Skeletal muscle tissue (tissue), 3 donors: ENCODE measurements at regions not wholly inside any gene's neighbourhood (a gene's known extent, or its start where the extent isn't known, plus 50 kb on each side); places are given as distances from the start of the nearest gene placed in this dataset.

ENCODE experiments used
- H3K27ac ChIP-seq: one replicate; pipeline ENCODE4 v1.7.0; 2013; ENCODE audit warnings: mild to moderate bottlenecking, low read depth, low read length, inconsistent platforms
- H3K27me3 ChIP-seq, 3 donors: one replicate each; pipeline ENCODE4 v1.7.0; 2013; ENCODE audit warnings: low read length in 3 of 3; ENCODE audit not compliant: control insufficient read depth in 3 of 3, insufficient read depth in 3 of 3
- H3K36me3 ChIP-seq, 3 donors: one replicate each; pipeline ENCODE4 v1.7.0; 2013; ENCODE audit warnings: low read length in 3 of 3; ENCODE audit not compliant: control insufficient read depth in 3 of 3, insufficient read depth in 3 of 3
- H3K4me1 ChIP-seq, 3 donors: one replicate each; pipeline ENCODE4 v1.7.0; 2013; ENCODE audit warnings: low read length in 3 of 3, mild to moderate bottlenecking in 3 of 3; ENCODE audit not compliant: control insufficient read depth in 3 of 3, insufficient read depth in 3 of 3
- H3K4me3 ChIP-seq, 3 donors: one replicate each; pipeline ENCODE4 v1.7.0; 2013; ENCODE audit warnings: low read length in 3 of 3
- H3K9ac ChIP-seq, 3 donors: one replicate each; pipeline ENCODE4 v1.7.0; 2013; ENCODE audit warnings: low read length in 3 of 3, mild to moderate bottlenecking in 3 of 3, moderate library complexity in 2 of 3, low read depth in 1 of 3
- H3K9me3 ChIP-seq, 3 donors: one replicate each; pipeline ENCODE4 v1.7.0; 2013; ENCODE audit warnings: low read length in 3 of 3; ENCODE audit not compliant: control insufficient read depth in 3 of 3
- donor health status: Osteomylitis.

- no peaks in the 10 kb centered on the region for H3K36me3 ChIP-seq
- H3K4me1 ChIP-seq = no peaks in the 10 kb centered on the region
- H3K9ac ChIP-seq = no peak overlapping the region
- H3K27me3 ChIP-seq = no peaks in the 10 kb centered on the region
- H3K27ac ChIP-seq = no peak overlapping the region
- H3K4me3 ChIP-seq = no peak overlapping the region
- H3K9me3 ChIP-seq = no peaks in the 10 kb centered on the region
Measured at GRCh38 chr10:36666451-36666850, 458.9 kb upstream of the ANKRD30A start.

GRCh38 chr10:36662571-36662970 is 462.8 kb upstream of the ANKRD30A start:
- H3K4me1 ChIP-seq = no peaks in the 10 kb centered on the region
- no peak overlapping the region for H3K9ac ChIP-seq
- no peaks in the 10 kb centered on the region for H3K27me3 ChIP-seq
- no peaks in the 10 kb centered on the region for H3K36me3 ChIP-seq
- H3K27ac ChIP-seq = no peak overlapping the region
- H3K4me3 ChIP-seq = no peak overlapping the region
- H3K9me3 ChIP-seq = no peaks in the 10 kb centered on the region

DNA sequence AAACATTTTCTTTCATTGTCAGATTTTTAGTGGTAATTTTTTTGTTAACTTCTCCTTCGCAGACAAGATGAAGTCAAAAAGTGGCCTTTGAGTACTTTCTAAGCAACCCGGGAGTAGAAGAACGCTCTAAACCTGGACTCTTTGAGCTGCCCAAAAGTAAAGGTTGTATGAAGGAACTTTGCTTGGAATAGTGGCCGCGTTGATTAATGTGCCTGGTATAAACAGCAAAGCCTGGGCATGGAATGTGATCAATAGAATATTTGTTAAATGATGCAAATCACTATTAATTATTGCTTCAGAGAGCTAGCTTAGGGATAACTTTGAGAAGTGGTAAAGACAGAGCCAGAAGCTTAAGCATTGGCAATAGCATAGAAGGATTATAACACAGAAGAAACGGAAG is 475.1 kb upstream of the ANKRD30A start:
- Histone ChIP-seq H3K27ac (no peak overlapping the region), H3K36me3 (no peaks in the 10 kb centered on the region), H3K4me3 (no peak overlapping the region), H3K27me3 (no peaks in the 10 kb centered on the region), H3K9me3 (no peaks in the 10 kb centered on the region), H3K4me1 (no peaks in the 10 kb centered on the region), H3K9ac (no peak overlapping the region)

- Histone ChIP-seq H3K36me3 (no peaks in the 10 kb centered on the region), H3K9ac (no peak overlapping the region), H3K27me3 (no peaks in the 10 kb centered on the region), H3K4me1 (no peaks in the 10 kb centered on the region), H3K27ac (no peak overlapping the region), H3K4me3 (no peak overlapping the region), H3K9me3 (no peaks in the 10 kb centered on the region)
Measured at GRCh38 chr10:36647540-36647939, 477.9 kb upstream of the ANKRD30A start.

DNA sequence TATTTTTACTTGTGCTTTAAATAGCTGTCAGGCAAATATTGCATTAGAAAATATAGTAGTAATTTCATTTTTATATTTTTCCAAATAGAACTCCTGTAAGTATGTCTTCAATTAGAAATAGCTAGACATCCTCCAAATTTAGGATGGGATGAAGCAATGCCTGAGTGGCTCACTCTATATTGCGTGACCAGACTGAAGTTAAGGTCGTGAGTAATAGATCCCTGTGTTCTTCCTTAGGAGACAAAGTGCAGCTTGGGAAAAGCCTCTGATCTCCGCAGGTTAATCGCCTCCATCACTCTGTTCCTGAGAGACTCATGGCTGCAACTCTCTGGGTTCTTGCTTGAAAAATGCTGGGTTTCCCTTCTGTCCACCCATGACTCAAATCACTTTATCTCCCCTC is 484.8 kb upstream of the ANKRD30A start:
- no peak overlapping the region for H3K4me3 ChIP-seq

DNA sequence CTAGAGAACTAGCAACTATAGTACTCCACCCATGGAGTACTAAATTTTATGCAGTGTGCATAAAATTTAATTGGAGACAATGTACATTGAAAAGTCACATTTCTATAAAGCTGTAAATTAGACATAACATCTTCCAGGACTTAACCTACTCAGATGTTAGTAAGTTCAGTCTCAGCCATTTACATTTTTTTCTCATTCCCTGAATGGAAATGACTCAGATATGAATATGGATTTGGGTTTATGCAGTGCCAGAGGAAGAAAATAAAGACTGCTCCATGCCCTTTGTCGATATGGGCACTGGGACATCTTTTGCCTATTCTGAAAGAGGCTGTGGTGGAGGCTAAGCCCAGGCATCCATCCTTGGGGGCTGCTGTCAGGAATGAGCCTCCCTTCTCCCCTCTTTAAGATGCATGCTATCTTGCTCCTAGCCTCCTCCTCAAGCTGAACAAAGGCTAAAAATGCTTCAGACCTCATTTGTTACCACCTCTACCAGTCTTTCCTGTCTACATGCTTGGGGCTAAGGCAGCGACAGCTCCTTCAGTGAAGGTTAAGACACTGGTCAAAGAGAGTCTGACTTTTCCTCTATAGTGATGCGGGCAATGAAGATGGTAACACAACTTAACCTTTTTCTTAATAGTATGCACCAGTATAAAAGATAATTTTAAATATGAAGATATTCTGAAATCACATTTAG is 486.8 kb upstream of the ANKRD30A start:
- no peak overlapping the region for H3K27ac ChIP-seq
- H3K9ac ChIP-seq = no peak overlapping the region
- no peaks in the 10 kb centered on the region for H3K4me1 ChIP-seq
- H3K4me3 ChIP-seq = no peak overlapping the region
- no peaks in the 10 kb centered on the region for H3K36me3 ChIP-seq
- H3K27me3 ChIP-seq = no peaks in the 10 kb centered on the region
- H3K9me3 ChIP-seq = no peaks in the 10 kb centered on the region

More for the DNA sequence above, 484.8 kb upstream of the ANKRD30A start:
- H3K36me3 ChIP-seq = no peaks in the 10 kb centered on the region
- no peaks in the 10 kb centered on the region for H3K27me3 ChIP-seq
- no peak overlapping the region for H3K9ac ChIP-seq
- H3K27ac ChIP-seq = no peak overlapping the region
- no peaks in the 10 kb centered on the region for H3K4me1 ChIP-seq
- H3K9me3 ChIP-seq = no peaks in the 10 kb centered on the region

- Histone ChIP-seq H3K9me3 (no peaks in the 10 kb centered on the region), H3K9ac (no peak overlapping the region), H3K4me1 (no peaks in the 10 kb centered on the region), H3K36me3 (no peaks in the 10 kb centered on the region), H3K27ac (no peak overlapping the region), H3K27me3 (no peaks in the 10 kb centered on the region), H3K4me3 (no peak overlapping the region)
Measured at GRCh38 chr10:36636879-36637278, 488.5 kb upstream of the ANKRD30A start.

DNA sequence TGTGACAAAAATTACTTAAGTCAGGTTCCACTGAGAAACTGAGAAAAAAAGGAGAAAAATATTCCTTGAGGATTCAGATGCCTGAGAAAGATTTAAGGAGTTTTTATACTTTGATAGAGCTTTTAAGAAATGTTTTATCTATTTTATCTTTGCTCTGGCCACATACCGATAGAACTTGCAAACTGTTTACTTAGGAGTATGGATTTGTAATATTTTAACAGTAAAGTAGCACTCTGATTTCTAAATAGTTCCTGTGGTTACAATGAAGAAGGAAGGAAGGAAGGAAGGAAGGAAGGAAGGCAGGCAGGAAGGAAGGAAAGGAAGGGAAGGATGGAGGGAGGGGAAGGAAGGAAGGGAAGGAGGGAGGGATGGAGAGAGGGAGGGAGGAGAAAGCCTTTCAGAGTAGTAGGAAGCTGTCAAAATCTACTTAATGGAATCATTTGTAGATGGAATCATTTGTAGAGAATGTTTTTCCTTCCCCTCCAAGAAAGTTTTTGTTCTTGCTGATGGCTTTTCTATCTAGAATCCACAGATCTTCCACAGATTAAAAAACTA is 489.0 kb upstream of the ANKRD30A start:
- no peaks in the 10 kb centered on the region for H3K4me1 ChIP-seq
- no peaks in the 10 kb centered on the region for H3K27me3 ChIP-seq
- H3K27ac ChIP-seq = no peak overlapping the region
- peak overlapping the region in 1 of 3 donors; percentile 33 for H3K9ac ChIP-seq
- no peaks in the 10 kb centered on the region for H3K9me3 ChIP-seq
- H3K36me3 ChIP-seq = no peaks in the 10 kb centered on the region
- H3K4me3 ChIP-seq = no peak overlapping the region

GRCh38 chr10:36634916-36635315 is 490.5 kb upstream of the ANKRD30A start:
- Histone ChIP-seq H3K4me3 (no peak overlapping the region), H3K4me1 (no peaks in the 10 kb centered on the region)

DNA sequence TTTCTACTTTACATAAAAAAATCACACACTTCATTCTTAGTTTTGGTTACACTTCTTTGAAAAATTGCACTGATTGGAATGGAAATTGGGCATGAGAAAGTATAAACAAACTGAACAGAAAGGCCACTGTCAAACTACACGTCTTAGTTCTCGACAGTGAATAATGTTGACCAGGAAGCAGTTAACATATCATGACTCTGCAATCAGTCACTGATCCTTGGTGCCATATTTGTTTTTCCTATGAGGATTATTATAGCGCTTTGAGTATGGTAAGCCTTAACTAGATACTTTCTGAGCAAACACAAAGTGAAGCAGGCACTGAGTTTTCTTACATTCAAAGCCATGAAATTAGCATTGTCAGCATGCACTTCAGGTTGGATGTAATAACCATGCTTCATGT is 495.1 kb upstream of the ANKRD30A start:
- H3K36me3 ChIP-seq = no peaks in the 10 kb centered on the region
- no peaks in the 10 kb centered on the region for H3K9me3 ChIP-seq
- H3K4me3 ChIP-seq = no peak overlapping the region
- H3K27ac ChIP-seq = no peak overlapping the region
- no peak overlapping the region for H3K9ac ChIP-seq
- no peaks in the 10 kb centered on the region for H3K27me3 ChIP-seq
- H3K4me1 ChIP-seq = no peaks in the 10 kb centered on the region

More at GRCh38 chr10:36634916-36635315, 490.5 kb upstream of the ANKRD30A start:
- H3K36me3 ChIP-seq = no peaks in the 10 kb centered on the region
- no peak overlapping the region for H3K9ac ChIP-seq
- H3K27me3 ChIP-seq = no peaks in the 10 kb centered on the region
- no peak overlapping the region for H3K27ac ChIP-seq
- H3K9me3 ChIP-seq = no peaks in the 10 kb centered on the region
